ENCODE measurements at regions not wholly inside any gene's neighbourhood (a gene's known extent, or its start where the extent isn't known, plus 50 kb on each side); places are given as distances from the start of the nearest gene placed in this dataset.

DNA sequence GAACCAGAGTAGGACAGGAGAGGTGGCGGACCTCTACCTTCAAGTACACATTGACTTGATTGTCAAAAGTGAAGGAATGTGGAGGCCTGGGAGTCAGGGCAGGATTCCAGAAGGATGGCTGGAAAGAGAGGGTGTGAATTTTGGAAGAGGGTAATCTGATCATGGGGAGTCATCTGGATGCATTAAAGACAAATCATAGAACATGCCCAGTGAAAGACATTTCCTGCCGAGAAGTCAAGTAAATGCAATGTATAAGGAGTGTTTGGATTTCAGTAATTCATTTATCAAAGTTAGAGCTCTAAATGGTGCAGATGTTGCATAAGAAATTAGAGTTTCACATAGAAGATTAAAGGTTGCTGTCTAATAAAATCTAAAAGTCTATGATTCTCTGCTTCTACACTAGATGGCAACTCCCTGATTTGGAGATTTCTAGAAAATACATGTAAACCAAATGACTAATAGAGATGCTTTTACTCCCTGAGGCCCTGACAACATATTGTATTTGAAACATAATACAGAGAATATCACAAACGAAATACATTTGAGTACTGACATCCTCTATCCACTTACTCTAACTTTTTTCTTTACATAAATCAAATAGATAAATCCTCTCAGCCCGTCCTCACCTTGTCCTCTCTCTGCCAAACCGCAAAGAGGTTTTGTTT is 91.3 kb downstream of the KCNA5 start:
- TF ChIP-seq CTCF (IDR thresholded peaks at IDR 0.05): no peak
- TF ChIP-seq POLR2A (IDR thresholded peaks at IDR 0.05): no peak
